CD4-positive, CD25-positive, alpha-beta regulatory T cell (primary cell): ENCODE measurements at regions not wholly inside any gene's neighbourhood (a gene's known extent, or its start where the extent isn't known, plus 50 kb on each side); places are given as distances from the start of the nearest gene placed in this dataset.
A peak's percentile ranks its signal among the peaks of the same experiment; 100 is the strongest.

Experiments
- ATAC-seq, 2 donors: fragments of 150-1000 bp; cut with Tn5 transposase; one replicate each; pipeline ENCODE4 v1.10.0; 2021; ENCODE audit warnings: low read depth in 2 of 2, moderate number of reproducible peaks in 2 of 2, moderate library complexity in 1 of 2
- DNase-seq, 3 donors: peaks; one replicate each; pipeline versions ENCODE4 v3.0.0 to v3.0.0-alpha.2; 2012 to 2022; ENCODE audit warnings: mixed read lengths in 1 of 3
- H3K27ac ChIP-seq: one replicate; pipeline ENCODE4 v1.7.0; 2013; ENCODE audit warnings: mild to moderate bottlenecking, low read length; ENCODE audit not compliant: insufficient read depth, poor library complexity, severe bottlenecking
- H3K27me3 ChIP-seq: one replicate; pipeline ENCODE4 v1.7.0; 2013; ENCODE audit warnings: low read length; ENCODE audit not compliant: control insufficient read depth, insufficient read depth
- H3K36me3 ChIP-seq: one replicate; pipeline ENCODE4 v1.7.0; 2013; ENCODE audit warnings: mild to moderate bottlenecking, low read length, moderate library complexity; ENCODE audit not compliant: control insufficient read depth, insufficient read depth
- H3K4me1 ChIP-seq: 2 replicates; pipeline ENCODE4 v1.7.0; 2013; ENCODE audit warnings: mild to moderate bottlenecking, low read length; ENCODE audit not compliant: insufficient read depth, control insufficient read depth, poor library complexity, severe bottlenecking
- H3K4me3 ChIP-seq: one replicate; pipeline ENCODE4 v1.7.0; 2013; ENCODE audit warnings: low read depth, mild to moderate bottlenecking, low read length, moderate library complexity
- H3K9me3 ChIP-seq, 2 experiments: 1 replicate in 1 of 2; 2 replicates in 1 of 2; pipeline ENCODE4 v1.7.0; 2013; ENCODE audit warnings: low read length in 2 of 2, mild to moderate bottlenecking in 1 of 2, moderate library complexity in 1 of 2; ENCODE audit not compliant: control insufficient read depth in 2 of 2
- H3K27ac Mint-ChIP-seq, 3 donors: one replicate each; pipeline ENCODE4 v1.8.0; 2020 to 2022; ENCODE audit warnings: mild to moderate bottlenecking in 3 of 3, mixed read lengths in 3 of 3, moderate library complexity in 2 of 3
- H3K27me3 Mint-ChIP-seq: one replicate; pipeline ENCODE4 v1.8.0; 2022; ENCODE audit warnings: mild to moderate bottlenecking, mixed read lengths
- H3K36me3 Mint-ChIP-seq: one replicate; pipeline ENCODE4 v1.8.0; 2020; ENCODE audit warnings: mixed read lengths
- H3K4me1 Mint-ChIP-seq, 4 donors: one replicate each; pipeline ENCODE4 v1.8.0; 2020 to 2022; ENCODE audit warnings: mixed read lengths in 4 of 4, mild to moderate bottlenecking in 1 of 4
- H3K4me3 Mint-ChIP-seq, 4 donors: one replicate each; pipeline ENCODE4 v1.8.0; 2020 to 2022; ENCODE audit warnings: mild to moderate bottlenecking in 4 of 4, mixed read lengths in 4 of 4, moderate library complexity in 3 of 4
- H3K9me3 Mint-ChIP-seq, 7 donors: one replicate each; pipeline ENCODE4 v1.8.0; 2020 to 2022; ENCODE audit warnings: mixed read lengths in 7 of 7, mild to moderate bottlenecking in 3 of 7, moderate library complexity in 2 of 7

DNA sequence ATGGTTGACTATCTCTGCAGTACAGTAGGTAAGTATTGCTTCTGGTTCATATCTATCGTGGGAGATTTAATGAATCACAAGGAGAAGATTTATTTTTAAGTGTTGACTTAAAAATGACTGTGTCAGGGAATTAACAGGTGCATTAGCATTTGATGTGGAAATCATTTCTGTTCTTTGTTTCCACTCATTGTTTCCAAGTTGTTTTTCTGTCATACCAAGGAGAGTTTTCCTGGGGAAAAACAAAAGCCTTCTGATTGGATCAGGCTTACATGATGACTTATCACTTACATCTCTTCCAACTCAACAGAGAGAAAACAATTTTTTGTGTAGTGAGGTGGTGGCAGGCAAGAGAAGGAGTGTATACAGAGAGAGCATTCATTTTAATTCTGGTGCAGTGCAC lies 686.4 kb downstream of the HTR1B start:
- H3K4me3 ChIP-seq, result no peak overlapping the region
- ATAC-seq (no peak), DNase-seq (no peak)
- Mint-ChIP-seq H3K27ac (no peak overlapping the region), H3K4me1 (no peaks in the 10 kb centered on the region), H3K4me3 (no peak overlapping the region), H3K27me3 (no peaks in the 10 kb centered on the region), H3K36me3 (no peaks in the 10 kb centered on the region), H3K9me3 (peaks cover 0 to 9% (median 4%) of the 10 kb centered on the region in 7 donors)
- no peaks in the 10 kb centered on the region for H3K36me3 ChIP-seq
- no peak overlapping the region for H3K27ac ChIP-seq
- no peaks in the 10 kb centered on the region for H3K4me1 ChIP-seq
- no peaks in the 10 kb centered on the region for H3K9me3 ChIP-seq
- H3K27me3 ChIP-seq, result no peaks in the 10 kb centered on the region

DNA sequence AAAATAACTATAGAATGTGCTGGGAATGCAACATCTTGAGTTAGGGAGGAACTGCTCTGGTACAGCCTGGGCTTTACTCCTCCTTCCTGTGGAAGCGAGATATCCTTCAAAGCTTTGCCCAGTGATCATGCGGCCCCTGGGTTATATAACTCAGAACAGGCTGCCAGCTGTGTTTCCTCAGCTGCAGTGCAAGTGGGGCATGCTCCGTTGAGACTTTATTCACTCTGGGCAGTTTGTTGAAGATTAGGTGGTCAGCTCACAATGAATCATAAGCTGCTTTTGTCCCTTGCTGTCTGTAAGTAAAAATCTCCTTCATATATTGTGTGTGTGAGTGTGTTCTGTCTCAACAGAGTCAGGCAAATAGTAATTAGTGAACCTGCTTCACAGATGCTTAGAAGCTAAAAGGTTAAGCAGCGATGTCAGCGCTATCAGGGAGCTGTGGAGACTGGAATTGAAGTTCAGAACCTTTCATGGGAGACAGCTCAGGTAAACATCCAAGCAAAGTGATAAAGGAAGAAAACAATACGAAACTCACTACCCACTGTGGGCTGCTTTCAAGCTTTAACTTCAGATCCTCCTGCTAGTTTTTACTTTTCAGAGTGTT lies 688.4 kb downstream of the HTR1B start:
- Histone ChIP-seq H3K4me3 (no peak overlapping the region), H3K27me3 (no peaks in the 10 kb centered on the region), H3K9me3 (no peaks in the 10 kb centered on the region), H3K36me3 (no peaks in the 10 kb centered on the region), H3K4me1 (no peaks in the 10 kb centered on the region), H3K27ac (no peak overlapping the region)
- DNase-seq, result no peak
- H3K4me1 Mint-ChIP-seq, result no peaks in the 10 kb centered on the region
- H3K36me3 Mint-ChIP-seq, result no peaks in the 10 kb centered on the region
- H3K4me3 Mint-ChIP-seq, result no peak overlapping the region
- H3K9me3 Mint-ChIP-seq, result peaks cover 0 to 12% (median 4%) of the 10 kb centered on the region in 7 donors
- no peak for ATAC-seq
- H3K27ac Mint-ChIP-seq, result no peak overlapping the region
- no peaks in the 10 kb centered on the region for H3K27me3 Mint-ChIP-seq

DNA sequence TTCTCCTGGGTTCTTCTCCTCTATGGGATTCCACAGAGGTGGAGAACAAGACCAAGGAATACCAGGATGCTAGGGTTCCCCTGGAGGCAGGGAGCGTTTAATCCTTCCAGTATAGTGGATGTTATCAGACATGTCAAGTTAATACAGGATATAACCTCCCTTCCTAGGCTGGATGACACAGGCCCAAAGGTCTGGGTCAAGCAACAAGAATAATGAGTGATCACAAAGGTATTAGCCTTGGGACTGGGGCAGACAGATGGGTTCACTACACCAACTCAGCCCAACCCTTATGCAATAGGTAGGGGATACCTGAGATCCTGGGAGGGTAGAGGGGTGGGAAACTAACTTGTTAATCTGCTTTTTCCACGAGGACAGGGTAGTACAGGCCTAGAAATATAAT lies 690.3 kb downstream of the HTR1B start:
- Histone ChIP-seq H3K4me3 (no peak overlapping the region), H3K36me3 (no peaks in the 10 kb centered on the region), H3K27ac (no peak overlapping the region), H3K4me1 (no peaks in the 10 kb centered on the region), H3K9me3 (no peaks in the 10 kb centered on the region), H3K27me3 (no peaks in the 10 kb centered on the region)
- H3K27me3 Mint-ChIP-seq, result no peaks in the 10 kb centered on the region
- H3K9me3 Mint-ChIP-seq, result peaks cover 0 to 9% (median 4%) of the 10 kb centered on the region in 7 donors
- no peaks in the 10 kb centered on the region for H3K4me1 Mint-ChIP-seq
- no peak overlapping the region for H3K27ac Mint-ChIP-seq
- no peaks in the 10 kb centered on the region for H3K36me3 Mint-ChIP-seq
- DNase-seq, result no peak
- H3K4me3 Mint-ChIP-seq, result no peak overlapping the region
- ATAC-seq, result no peak

DNA sequence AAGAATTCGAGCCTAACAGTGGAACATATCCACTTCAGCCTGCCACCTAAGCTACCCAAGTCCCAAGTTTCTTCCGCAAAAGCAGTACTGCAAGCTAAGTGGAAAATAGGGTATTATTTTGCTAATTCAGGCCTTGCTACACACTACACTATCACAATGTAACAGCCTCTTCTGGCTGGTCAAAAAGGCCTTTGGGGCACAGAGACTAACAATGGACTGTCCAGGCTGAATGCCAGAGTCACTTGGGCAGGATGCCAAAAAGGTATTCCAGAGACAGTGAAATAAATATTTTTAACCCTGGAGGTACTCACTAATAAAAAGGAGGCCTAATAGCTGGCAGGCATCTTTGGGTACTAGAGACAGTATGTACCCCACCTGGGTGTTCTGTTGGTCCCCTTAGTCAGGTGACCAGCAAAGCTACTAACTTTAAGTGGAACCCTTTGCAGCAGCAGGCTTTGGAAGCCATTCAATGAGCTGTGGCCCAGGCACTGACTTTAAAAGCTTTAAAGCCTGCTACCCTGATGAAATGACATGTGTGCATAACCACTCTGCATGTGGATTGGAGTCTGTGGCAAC lies 692.1 kb downstream of the HTR1B start:
- Mint-ChIP-seq H3K27me3 (no peaks in the 10 kb centered on the region), H3K4me1 (no peaks in the 10 kb centered on the region), H3K9me3 (peaks cover 0 to 4% (median 3%) of the 10 kb centered on the region in 7 donors), H3K4me3 (no peak overlapping the region), H3K27ac (peak overlapping the region in 1 of 3 donors; percentile 66), H3K36me3 (no peaks in the 10 kb centered on the region)
- no peaks in the 10 kb centered on the region for H3K36me3 ChIP-seq
- no peak overlapping the region for H3K4me3 ChIP-seq
- H3K27ac ChIP-seq, result no peak overlapping the region
- no peaks in the 10 kb centered on the region for H3K4me1 ChIP-seq
- no peak for DNase-seq
- H3K27me3 ChIP-seq, result no peaks in the 10 kb centered on the region
- no peak for ATAC-seq
- no peaks in the 10 kb centered on the region for H3K9me3 ChIP-seq

DNA sequence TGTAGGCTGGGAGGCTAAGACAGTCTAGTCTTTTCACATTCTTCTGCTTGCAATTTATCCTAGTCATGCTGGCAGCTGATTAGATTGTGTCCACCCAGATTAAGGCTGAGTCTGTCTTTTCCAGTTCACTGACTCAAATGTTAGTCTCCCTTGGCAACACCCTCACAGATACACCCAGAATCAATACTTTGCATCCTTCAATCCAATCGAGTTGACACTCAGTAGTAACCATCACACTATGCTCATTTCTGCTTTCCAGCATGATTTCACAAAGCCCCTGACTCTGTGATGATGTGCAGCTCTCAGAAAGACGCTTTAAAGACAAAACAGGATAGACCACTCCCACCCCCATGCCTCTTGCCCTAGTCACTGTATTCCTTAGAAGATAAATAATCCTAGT lies 693.0 kb downstream of the HTR1B start:
- Histone ChIP-seq H3K36me3 (no peaks in the 10 kb centered on the region), H3K9me3 (no peaks in the 10 kb centered on the region), H3K27me3 (no peaks in the 10 kb centered on the region), H3K4me1 (no peaks in the 10 kb centered on the region), H3K27ac (no peak overlapping the region), H3K4me3 (no peak overlapping the region)
- no peaks in the 10 kb centered on the region for H3K27me3 Mint-ChIP-seq
- no peak overlapping the region for H3K27ac Mint-ChIP-seq
- H3K4me3 Mint-ChIP-seq, result no peak overlapping the region
- no peak for ATAC-seq
- no peaks in the 10 kb centered on the region for H3K36me3 Mint-ChIP-seq
- H3K9me3 Mint-ChIP-seq, result peaks cover 0 to 4% (median 3%) of the 10 kb centered on the region in 7 donors
- H3K4me1 Mint-ChIP-seq, result no peaks in the 10 kb centered on the region
- DNase-seq, result no peak

DNA sequence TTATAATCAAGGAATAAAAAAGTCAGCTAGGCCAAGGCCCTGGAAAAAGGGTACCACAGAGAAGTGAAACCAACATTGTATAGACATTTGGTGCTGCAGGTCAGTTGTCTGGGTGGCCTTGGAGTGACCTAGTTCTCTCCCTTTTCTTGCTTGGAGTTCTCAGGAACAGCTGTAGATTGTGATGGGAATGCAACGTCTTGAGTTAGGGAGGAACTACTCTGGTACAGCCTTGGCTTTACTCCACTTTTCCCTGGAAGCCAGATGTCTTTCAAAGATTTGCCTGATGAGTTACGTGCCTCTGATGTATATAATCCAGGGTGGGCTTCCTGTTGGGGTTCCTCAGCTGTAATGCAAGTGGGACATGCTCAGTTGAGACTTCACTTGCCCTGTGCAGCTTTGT lies 694.7 kb downstream of the HTR1B start:
- Histone ChIP-seq H3K27me3 (no peaks in the 10 kb centered on the region), H3K36me3 (no peaks in the 10 kb centered on the region), H3K4me3 (no peak overlapping the region), H3K27ac (no peak overlapping the region), H3K9me3 (no peaks in the 10 kb centered on the region), H3K4me1 (no peaks in the 10 kb centered on the region)
- no peak for ATAC-seq
- Mint-ChIP-seq H3K4me1 (no peaks in the 10 kb centered on the region), H3K9me3 (peaks cover 0 to 5% (median 2%) of the 10 kb centered on the region in 7 donors), H3K36me3 (no peaks in the 10 kb centered on the region), H3K27ac (no peak overlapping the region), H3K27me3 (no peaks in the 10 kb centered on the region), H3K4me3 (no peak overlapping the region)
- DNase-seq, result no peak

DNA sequence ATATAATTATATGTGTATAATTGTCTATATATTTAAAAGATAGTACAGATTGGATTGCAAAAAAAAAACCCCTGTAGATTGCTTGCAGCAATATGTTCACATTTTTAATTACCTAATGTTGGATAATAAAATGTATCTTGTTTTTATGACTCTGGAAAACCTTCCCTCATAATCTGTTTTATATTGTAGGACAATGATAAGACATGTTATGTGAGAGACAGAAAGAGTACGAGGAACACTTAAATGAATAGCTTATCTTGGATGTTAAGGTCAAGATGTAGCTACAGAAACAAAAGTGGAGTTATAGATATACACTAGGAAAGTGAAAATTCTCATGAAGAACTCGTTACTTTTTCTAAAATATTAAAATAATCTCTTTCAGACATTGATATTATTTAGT lies 691.6 kb upstream of the IMPG1 start:
- no peaks in the 10 kb centered on the region for H3K27me3 ChIP-seq
- H3K4me1 ChIP-seq, result no peaks in the 10 kb centered on the region

DNA sequence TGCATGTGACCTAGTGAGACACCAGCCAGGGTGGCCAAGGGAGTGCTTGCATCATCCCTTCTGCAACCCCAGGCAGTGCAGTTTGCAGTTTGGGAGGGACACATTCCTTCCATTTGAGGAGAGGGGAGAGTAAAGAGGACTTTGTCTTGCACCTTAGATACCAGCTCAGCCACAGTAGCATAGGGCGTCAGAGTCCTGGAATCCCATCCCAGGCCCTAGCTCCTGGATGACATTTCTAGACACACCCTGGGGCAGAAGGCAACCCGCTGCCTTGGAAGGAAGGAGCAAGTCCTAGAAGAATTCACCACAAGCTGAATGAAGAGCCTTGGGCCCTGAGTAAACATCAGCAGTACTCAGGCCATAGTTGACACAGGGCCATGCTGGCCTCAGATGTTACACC lies 680.4 kb upstream of the IMPG1 start:
- no peaks in the 10 kb centered on the region for H3K36me3 Mint-ChIP-seq
- H3K9me3 Mint-ChIP-seq, result peaks cover 2 to 15% (median 13%) of the 10 kb centered on the region in 7 donors
- Histone ChIP-seq H3K36me3 (no peaks in the 10 kb centered on the region), H3K4me1 (no peaks in the 10 kb centered on the region), H3K9me3 (peaks cover 0 to 7% of the 10 kb centered on the region in 2 experiments), H3K4me3 (no peak overlapping the region), H3K27me3 (no peaks in the 10 kb centered on the region), H3K27ac (no peak overlapping the region)
- H3K27ac Mint-ChIP-seq, result no peak overlapping the region
- no peak overlapping the region for H3K4me3 Mint-ChIP-seq
- H3K27me3 Mint-ChIP-seq, result no peaks in the 10 kb centered on the region
- DNase-seq (no peak), ATAC-seq (no peak)
- H3K4me1 Mint-ChIP-seq, result no peaks in the 10 kb centered on the region

More for the DNA sequence above, 691.6 kb upstream of the IMPG1 start:
- H3K4me3 Mint-ChIP-seq, result no peak overlapping the region
- H3K36me3 Mint-ChIP-seq, result no peaks in the 10 kb centered on the region
- H3K27ac Mint-ChIP-seq, result no peak overlapping the region
- Histone ChIP-seq H3K36me3 (no peaks in the 10 kb centered on the region), H3K9me3 (no peaks in the 10 kb centered on the region), H3K4me3 (no peak overlapping the region), H3K27ac (no peak overlapping the region)
- H3K27me3 Mint-ChIP-seq, result no peaks in the 10 kb centered on the region
- no peaks in the 10 kb centered on the region for H3K4me1 Mint-ChIP-seq
- no peak for ATAC-seq
- DNase-seq, result no peak
- H3K9me3 Mint-ChIP-seq, result peaks cover 0 to 8% (median 0%) of the 10 kb centered on the region in 7 donors
